ENCODE measurements at regions not wholly inside any gene's neighbourhood (a gene's known extent, or its start where the extent isn't known, plus 50 kb on each side); places are given as distances from the start of the nearest gene placed in this dataset.

GRCh38 chr1:4523551-4523950 is 130.9 kb upstream of the AJAP1 start:
- TF ChIP-seq CTCF (IDR thresholded peaks at IDR 0.05) (no peak), POLR2A (IDR thresholded peaks at IDR 0.05) (no peak)
- WGBS, 2 donors: 77 to 81% methylated on average over 4 of the region's 4 CpGs
- H3K4me1 ChIP-seq: no peaks in the 10 kb centered on the region
- no peak overlapping the region for H3K4me3 ChIP-seq (replicated peaks in 1 of 3)
- H3K9me3 ChIP-seq: no peaks in the 10 kb centered on the region
- no peak for DNase-seq
- no peaks in the 10 kb centered on the region for H3K27me3 ChIP-seq
- intact Hi-C loops (cut with DNase I): no loop called here
- no peak overlapping the region for H3K27ac ChIP-seq
- no peaks in the 10 kb centered on the region for H3K36me3 ChIP-seq

- Histone ChIP-seq H3K36me3 (no peaks in the 10 kb centered on the region), H3K27ac (no peak overlapping the region), H3K4me1 (no peaks in the 10 kb centered on the region), H3K27me3 (no peaks in the 10 kb centered on the region), H3K4me3 (replicated peaks in 1 of 3) (no peak overlapping the region), H3K9me3 (no peaks in the 10 kb centered on the region)
- WGBS, 2 donors: 63 to 64% methylated on average over 8 of the region's 8 CpGs
- intact Hi-C loops (cut with DNase I): no loop called here
- DNase-seq: no peak
- no peak for TF ChIP-seq POLR2A (IDR thresholded peaks at IDR 0.05)
- TF ChIP-seq CTCF (IDR thresholded peaks at IDR 0.05): no peak
Observed at GRCh38 chr1:4526747-4527146, 127.7 kb upstream of the AJAP1 start.

- H3K9me3 ChIP-seq: no peaks in the 10 kb centered on the region
- no peaks in the 10 kb centered on the region for H3K4me1 ChIP-seq
- no peak overlapping the region for H3K27ac ChIP-seq
- DNase-seq: no peak
- intact Hi-C loops (cut with DNase I): no loop called here
- no peak overlapping the region for H3K4me3 ChIP-seq (replicated peaks in 1 of 3)
- TF ChIP-seq CTCF (IDR thresholded peaks at IDR 0.05) (no peak), POLR2A (IDR thresholded peaks at IDR 0.05) (no peak)
- no peaks in the 10 kb centered on the region for H3K27me3 ChIP-seq
- whole genome bisulfite sequencing, 2 donors: 69 to 70% methylated on average over 18 of the region's 18 CpGs
- H3K36me3 ChIP-seq: no peaks in the 10 kb centered on the region
Observed at GRCh38 chr1:4527819-4528218, 126.6 kb upstream of the AJAP1 start.

GRCh38 chr1:4528590-4528989 is 125.8 kb upstream of the AJAP1 start:
- WGBS, 2 donors: 79 to 89% methylated on average over 7 to 10 of the region's 10 CpGs
- Histone ChIP-seq H3K4me1 (no peaks in the 10 kb centered on the region), H3K4me3 (replicated peaks in 1 of 3) (no peak overlapping the region), H3K36me3 (no peaks in the 10 kb centered on the region), H3K27ac (no peak overlapping the region), H3K9me3 (no peaks in the 10 kb centered on the region), H3K27me3 (no peaks in the 10 kb centered on the region)
- no peak for TF ChIP-seq CTCF (IDR thresholded peaks at IDR 0.05)
- no peak for TF ChIP-seq POLR2A (IDR thresholded peaks at IDR 0.05)
- intact Hi-C loops (cut with DNase I): no loop called here
- no peak for DNase-seq

GRCh38 chr1:4529446-4530165 is 124.8 kb upstream of the AJAP1 start:
- DNase-seq: no peak
- WGBS, 2 donors: 68 to 70% methylated on average over 14 of the region's 14 CpGs
- H3K27me3 ChIP-seq: no peaks in the 10 kb centered on the region
- no peaks in the 10 kb centered on the region for H3K9me3 ChIP-seq
- H3K36me3 ChIP-seq: no peaks in the 10 kb centered on the region
- H3K4me3 ChIP-seq (replicated peaks in 1 of 3): no peak overlapping the region
- no peak overlapping the region for H3K27ac ChIP-seq
- intact Hi-C loops (cut with DNase I): no loop called here
- no peaks in the 10 kb centered on the region for H3K4me1 ChIP-seq
- TF ChIP-seq CTCF (IDR thresholded peaks at IDR 0.05) (no peak), POLR2A (IDR thresholded peaks at IDR 0.05) (no peak)

Measured in thyroid gland (tissue), 4 donors.